ENCODE measurements at regions not wholly inside any gene's neighbourhood (a gene's known extent, or its start where the extent isn't known, plus 50 kb on each side); places are given as distances from the start of the nearest gene placed in this dataset.

DNA sequence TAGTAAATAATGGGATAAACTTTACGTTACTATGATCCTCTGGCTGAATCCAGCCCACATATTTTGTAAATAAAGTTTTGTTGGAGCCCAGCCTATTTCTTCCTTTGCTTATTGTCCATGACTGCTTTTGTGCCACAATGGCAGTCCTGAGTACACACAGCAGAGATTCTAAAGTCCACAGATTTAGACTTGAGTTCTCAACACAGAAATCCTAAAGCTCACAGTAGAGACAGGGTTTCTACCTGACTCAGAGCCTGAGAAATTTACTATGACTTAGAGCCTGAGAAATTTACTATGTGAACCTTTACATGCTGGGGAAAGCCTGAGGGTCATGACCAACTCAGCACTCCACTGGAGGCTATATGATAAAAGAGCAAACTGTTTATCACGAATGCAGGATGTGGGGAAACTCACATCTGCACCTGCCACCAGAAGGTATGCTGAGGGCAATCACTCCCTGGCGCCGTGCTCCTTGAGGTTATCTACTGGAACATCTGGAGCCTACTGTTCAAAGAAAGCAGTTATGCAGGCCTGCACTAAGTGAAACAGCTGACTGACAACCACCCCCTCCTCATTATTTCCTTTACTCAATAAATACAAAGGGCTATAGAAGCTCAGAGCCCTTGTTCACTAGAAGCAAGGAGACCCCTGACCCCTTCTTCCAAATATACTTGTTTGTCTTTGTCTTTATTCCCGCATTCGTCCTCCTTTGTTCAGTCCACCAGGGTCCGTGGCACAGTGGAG, 52.6 kb upstream of the BICD1 start:
- no peak for DNase-seq (ENCODE audit: low spot score)
- TF ChIP-seq CTCF (IDR thresholded peaks at IDR 0.05), result no peak
- no peak for ATAC-seq (ENCODE audit: low FRiP score)
